ENCODE measurements at regions not wholly inside any gene's neighbourhood (a gene's known extent, or its start where the extent isn't known, plus 50 kb on each side); places are given as distances from the start of the nearest gene placed in this dataset.
"Not testable (repeated sequence)": the region's sequence is repeated elsewhere in the genome, so short reads cannot be mapped to it uniquely, and the experiment has no call there.

DNA sequence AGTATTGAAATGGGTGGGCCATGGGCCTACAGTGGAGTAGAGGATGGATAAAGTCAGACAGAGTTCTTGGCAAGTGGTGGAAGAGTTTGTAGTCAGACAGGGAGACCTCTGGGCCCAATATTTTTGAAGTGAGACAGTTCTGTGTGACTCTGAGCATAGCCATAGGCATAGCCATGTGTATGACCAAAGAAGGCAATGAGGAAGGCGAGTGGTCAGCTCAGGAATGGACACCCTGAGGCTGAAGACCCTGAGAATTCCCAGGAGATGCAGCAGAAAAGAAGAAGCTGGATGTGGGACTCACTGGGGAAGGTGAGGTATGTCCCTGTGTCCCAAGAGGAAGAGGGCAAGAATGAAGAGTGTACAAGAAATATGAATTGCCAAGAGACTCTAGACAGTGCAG, 210.6 kb upstream of the IRF2BP2 start:
- Histone ChIP-seq H3K36me3 (ENCODE audit: control insufficient read depth in 1 of 2, insufficient read depth in 2 of 2, low read length in 2 of 2) (no peaks in the 10 kb centered on the region), H2BK5ac (ENCODE audit: low read depth, low read length, poor library complexity) (no peak overlapping the region), H3K9me3 (ENCODE audit: insufficient read depth, low read depth, low read length) (no peaks in the 10 kb centered on the region), H3K4me2 (ENCODE audit: low read length) (no peak overlapping the region), H3K4me3 (ENCODE audit: low read depth, low read length) (no peak overlapping the region), H3K9ac (ENCODE audit: low read length) (no peak overlapping the region), H4K12ac (ENCODE audit: low read depth, low read length) (no peak overlapping the region), H2BK120ac (ENCODE audit: insufficient read depth, low read length, poor library complexity) (no peak overlapping the region), H3K18ac (ENCODE audit: low read length) (no peak overlapping the region), H3K27me3 (ENCODE audit: insufficient read depth, low read length) (no peaks in the 10 kb centered on the region), H2AFZ (ENCODE audit: insufficient read depth, low read length, poor library complexity) (no peak overlapping the region), H2BK12ac (ENCODE audit: low read length) (no peak overlapping the region), H4K8ac (ENCODE audit: low read depth, low read length) (no peak overlapping the region), H2AK5ac (ENCODE audit: low read length) (no peak overlapping the region), H3K4me1 (ENCODE audit: control insufficient read depth in 1 of 2, insufficient read depth in 2 of 2, low read length in 2 of 2) (peaks cover 4 to 5% of the 10 kb centered on the region in 2 experiments), H3K27ac (ENCODE audit: low read depth, low read length) (no peak overlapping the region), H3K4ac (ENCODE audit: low read depth, low read length) (no peak overlapping the region), H4K91ac (ENCODE audit: low read depth, low read length) (no peak overlapping the region), H3K79me1 (ENCODE audit: low read length) (no peaks in the 10 kb centered on the region), H3K79me2 (ENCODE audit: control insufficient read depth, insufficient read depth, low read length, poor library complexity) (no peaks in the 10 kb centered on the region), H3K23ac (ENCODE audit: low read length) (no peak overlapping the region), H3K14ac (ENCODE audit: low read length) (no peak overlapping the region)
- DNase-seq: peak; percentile 55 to 63
- WGBS (ENCODE audit: extremely low coverage, insufficient coverage, insufficient read length): no CpG with 5 or more reads among the region's 1 CpG

DNA sequence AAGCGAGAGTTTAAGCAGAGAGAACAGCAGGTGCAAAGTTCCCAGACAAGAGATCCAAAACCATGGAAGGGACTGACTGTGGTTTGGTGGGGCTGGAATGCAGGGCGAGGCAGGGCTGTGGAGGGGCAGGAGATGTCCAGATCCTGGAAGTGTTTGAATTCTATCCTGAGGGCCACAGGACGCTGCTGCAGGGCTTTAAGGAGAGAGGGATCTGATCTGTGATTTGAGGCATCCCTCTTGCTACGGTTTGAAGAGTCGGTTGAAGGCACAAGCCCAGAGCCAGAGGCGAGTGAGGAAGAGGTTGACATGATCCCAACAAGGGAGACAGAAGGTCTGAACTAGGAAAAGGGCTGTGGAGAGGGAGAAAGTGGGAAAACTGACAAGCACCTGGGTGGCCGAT, 209.9 kb upstream of the IRF2BP2 start:
- H3K4me2 ChIP-seq (ENCODE audit: low read length); H4K8ac ChIP-seq (ENCODE audit: low read depth, low read length); H2AK5ac ChIP-seq (ENCODE audit: low read length); H3K79me1 ChIP-seq (ENCODE audit: low read length); H4K12ac ChIP-seq (ENCODE audit: low read depth, low read length); H3K9me3 ChIP-seq (ENCODE audit: insufficient read depth, low read depth, low read length); H3K27ac ChIP-seq (ENCODE audit: low read depth, low read length); H3K9ac ChIP-seq (ENCODE audit: low read length); H3K4me1 ChIP-seq (ENCODE audit: control insufficient read depth in 1 of 2, insufficient read depth in 2 of 2, low read length in 2 of 2); H3K4ac ChIP-seq (ENCODE audit: low read depth, low read length); H3K14ac ChIP-seq (ENCODE audit: low read length); H4K91ac ChIP-seq (ENCODE audit: low read depth, low read length); H3K36me3 ChIP-seq (ENCODE audit: control insufficient read depth in 1 of 2, insufficient read depth in 2 of 2, low read length in 2 of 2); H3K23ac ChIP-seq (ENCODE audit: low read length); H2BK120ac ChIP-seq (ENCODE audit: insufficient read depth, low read length, poor library complexity); DNase-seq; H2BK5ac ChIP-seq (ENCODE audit: low read depth, low read length, poor library complexity); H3K27me3 ChIP-seq (ENCODE audit: insufficient read depth, low read length); H2BK12ac ChIP-seq (ENCODE audit: low read length); H3K4me3 ChIP-seq (ENCODE audit: low read depth, low read length); H3K79me2 ChIP-seq (ENCODE audit: control insufficient read depth, insufficient read depth, low read length, poor library complexity); H2AFZ ChIP-seq (ENCODE audit: insufficient read depth, low read length, poor library complexity); H3K18ac ChIP-seq (ENCODE audit: low read length): not testable (repeated sequence)
- no CpG with 5 or more reads among the region's 7 CpGs for WGBS (ENCODE audit: extremely low coverage, insufficient coverage, insufficient read length)

DNA sequence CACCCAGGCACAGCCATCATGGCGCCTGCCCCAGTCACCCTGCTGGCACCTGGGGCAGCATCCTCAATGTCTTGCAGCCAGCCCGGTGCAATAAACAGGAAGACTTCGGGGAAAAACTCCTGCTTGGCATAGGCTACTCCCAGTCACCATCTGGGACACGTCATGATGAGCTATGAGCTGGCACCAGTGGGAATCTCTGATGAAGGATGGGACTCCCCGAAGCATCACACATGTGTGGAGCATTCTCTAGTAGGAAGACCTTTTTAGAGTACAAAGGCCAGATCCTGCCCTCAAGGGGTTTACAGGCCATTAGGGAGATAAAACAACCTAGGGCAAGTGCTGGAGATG, 208.0 kb upstream of the IRF2BP2 start:
- H3K4ac ChIP-seq (ENCODE audit: low read depth, low read length); H2AFZ ChIP-seq (ENCODE audit: insufficient read depth, low read length, poor library complexity); H2AK5ac ChIP-seq (ENCODE audit: low read length); H3K23ac ChIP-seq (ENCODE audit: low read length); H3K79me2 ChIP-seq (ENCODE audit: control insufficient read depth, insufficient read depth, low read length, poor library complexity); H3K27me3 ChIP-seq (ENCODE audit: insufficient read depth, low read length); H3K27ac ChIP-seq (ENCODE audit: low read depth, low read length); H3K79me1 ChIP-seq (ENCODE audit: low read length); H2BK12ac ChIP-seq (ENCODE audit: low read length); H2BK120ac ChIP-seq (ENCODE audit: insufficient read depth, low read length, poor library complexity); H4K91ac ChIP-seq (ENCODE audit: low read depth, low read length); H3K36me3 ChIP-seq (ENCODE audit: control insufficient read depth in 1 of 2, insufficient read depth in 2 of 2, low read length in 2 of 2); H2BK5ac ChIP-seq (ENCODE audit: low read depth, low read length, poor library complexity); H3K4me2 ChIP-seq (ENCODE audit: low read length); H3K14ac ChIP-seq (ENCODE audit: low read length); H3K4me1 ChIP-seq (ENCODE audit: control insufficient read depth in 1 of 2, insufficient read depth in 2 of 2, low read length in 2 of 2); H3K4me3 ChIP-seq (ENCODE audit: low read depth, low read length); H3K18ac ChIP-seq (ENCODE audit: low read length); H3K9ac ChIP-seq (ENCODE audit: low read length); H4K8ac ChIP-seq (ENCODE audit: low read depth, low read length); H4K12ac ChIP-seq (ENCODE audit: low read depth, low read length); DNase-seq; H3K9me3 ChIP-seq (ENCODE audit: insufficient read depth, low read depth, low read length): not testable (repeated sequence)
- WGBS (ENCODE audit: extremely low coverage, insufficient coverage, insufficient read length): no CpG with 5 or more reads among the region's 5 CpGs

DNA sequence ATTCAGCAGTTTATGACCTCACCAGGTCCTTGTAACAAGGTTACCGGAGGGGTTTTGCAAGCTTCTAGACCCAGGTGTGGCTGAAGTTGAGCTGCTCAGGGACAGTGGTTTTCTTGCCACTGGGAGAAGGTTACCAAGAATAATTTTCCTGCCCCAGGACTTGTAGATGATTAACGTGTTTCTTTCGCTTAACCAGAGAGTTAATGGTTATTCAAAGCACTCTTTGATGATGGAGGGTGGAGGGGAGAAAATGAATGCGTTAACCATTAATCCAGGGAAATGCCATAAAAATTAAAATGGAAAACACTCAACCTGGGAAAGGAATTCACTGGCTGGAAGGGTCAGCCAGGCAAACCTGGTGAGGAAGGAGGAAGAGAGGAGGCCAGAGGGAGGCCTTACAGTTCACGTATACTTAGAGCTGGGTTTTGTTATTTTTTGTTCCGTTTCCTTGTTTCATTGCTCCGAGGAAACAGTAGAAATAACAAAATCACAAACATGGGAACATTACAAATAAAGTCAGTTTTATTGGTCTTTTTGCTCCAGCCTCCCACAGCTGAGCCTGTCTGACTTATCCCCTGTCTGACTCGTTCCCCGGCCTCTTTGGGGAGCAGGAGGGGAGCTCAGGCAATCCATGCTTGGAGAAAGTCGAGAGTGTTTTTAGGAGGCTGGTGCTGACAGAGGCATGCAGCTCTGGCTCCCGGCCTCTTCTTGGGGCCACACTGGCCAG, 207.5 kb upstream of the IRF2BP2 start:
- not testable (repeated sequence) for H2BK12ac ChIP-seq (ENCODE audit: low read length); H3K9me3 ChIP-seq (ENCODE audit: insufficient read depth, low read depth, low read length); H3K4me1 ChIP-seq (ENCODE audit: control insufficient read depth in 1 of 2, insufficient read depth in 2 of 2, low read length in 2 of 2); H3K4me3 ChIP-seq (ENCODE audit: low read depth, low read length); H3K18ac ChIP-seq (ENCODE audit: low read length); H2AFZ ChIP-seq (ENCODE audit: insufficient read depth, low read length, poor library complexity); H3K9ac ChIP-seq (ENCODE audit: low read length); H3K27me3 ChIP-seq (ENCODE audit: insufficient read depth, low read length); H2BK120ac ChIP-seq (ENCODE audit: insufficient read depth, low read length, poor library complexity); H4K12ac ChIP-seq (ENCODE audit: low read depth, low read length); H2AK5ac ChIP-seq (ENCODE audit: low read length); H3K79me2 ChIP-seq (ENCODE audit: control insufficient read depth, insufficient read depth, low read length, poor library complexity); H2BK5ac ChIP-seq (ENCODE audit: low read depth, low read length, poor library complexity); H3K4ac ChIP-seq (ENCODE audit: low read depth, low read length); H3K23ac ChIP-seq (ENCODE audit: low read length); DNase-seq; H4K8ac ChIP-seq (ENCODE audit: low read depth, low read length); H3K79me1 ChIP-seq (ENCODE audit: low read length); H3K4me2 ChIP-seq (ENCODE audit: low read length); H3K14ac ChIP-seq (ENCODE audit: low read length); H3K27ac ChIP-seq (ENCODE audit: low read depth, low read length); H3K36me3 ChIP-seq (ENCODE audit: control insufficient read depth in 1 of 2, insufficient read depth in 2 of 2, low read length in 2 of 2); H4K91ac ChIP-seq (ENCODE audit: low read depth, low read length)
- WGBS (ENCODE audit: extremely low coverage, insufficient coverage, insufficient read length): no CpG with 5 or more reads among the region's 11 CpGs
